GM19238 (cell line): ENCODE measurements at regions not wholly inside any gene's neighbourhood (a gene's known extent, or its start where the extent isn't known, plus 50 kb on each side); places are given as distances from the start of the nearest gene placed in this dataset.

ENCODE experiments used
- DNase-seq: peaks from one replicate; pipeline ENCODE4 v3.0.0; 2011; ENCODE audit warnings: low spot score; ENCODE audit not compliant: insufficient read length

DNA sequence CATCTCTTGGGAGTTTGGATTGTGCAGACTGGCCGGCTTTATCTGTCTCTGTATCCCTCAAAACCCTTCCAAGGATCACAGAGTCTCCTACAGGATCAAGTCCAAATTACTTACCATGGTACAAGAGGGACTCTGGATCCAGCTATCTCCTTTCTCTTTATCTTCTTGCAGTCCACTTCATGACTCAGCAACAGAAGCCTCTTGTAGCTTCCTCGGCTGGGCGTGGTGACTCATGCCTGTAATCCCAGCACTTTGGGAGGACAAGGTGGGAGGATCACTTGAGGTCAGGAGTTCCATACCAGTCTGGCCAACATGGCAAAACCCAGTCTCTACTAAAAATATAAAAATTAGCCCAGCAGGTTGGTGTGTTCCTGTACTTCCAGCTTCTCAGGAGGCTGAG lies 189.7 kb downstream of the BCAT1 start:
- DNase-seq: no peak

DNA sequence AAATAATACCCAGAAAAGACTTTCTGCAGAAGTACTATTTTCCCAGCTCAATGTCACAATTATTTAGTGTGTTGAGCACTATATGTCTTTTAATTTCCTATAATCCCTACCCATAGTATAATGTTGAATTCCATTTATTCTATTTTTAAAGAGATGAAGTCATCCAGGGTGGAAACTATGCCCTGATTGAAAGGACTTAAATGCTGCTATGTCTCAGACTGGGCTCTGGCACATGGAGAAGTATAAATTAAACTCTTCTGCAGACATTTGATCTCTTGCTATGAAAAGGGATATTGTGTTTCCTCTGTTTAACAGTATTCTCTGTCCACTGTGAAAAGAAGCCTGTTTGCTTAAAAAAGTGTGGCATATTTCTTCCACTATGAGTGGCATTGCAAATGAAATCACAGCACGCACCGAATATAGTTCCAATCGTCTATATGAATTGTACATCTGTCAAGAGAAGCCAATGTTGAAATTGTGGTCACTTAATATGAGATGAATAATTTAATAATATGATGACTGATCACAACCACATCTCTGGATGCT lies 192.3 kb downstream of the BCAT1 start:
- no peak for DNase-seq

DNA sequence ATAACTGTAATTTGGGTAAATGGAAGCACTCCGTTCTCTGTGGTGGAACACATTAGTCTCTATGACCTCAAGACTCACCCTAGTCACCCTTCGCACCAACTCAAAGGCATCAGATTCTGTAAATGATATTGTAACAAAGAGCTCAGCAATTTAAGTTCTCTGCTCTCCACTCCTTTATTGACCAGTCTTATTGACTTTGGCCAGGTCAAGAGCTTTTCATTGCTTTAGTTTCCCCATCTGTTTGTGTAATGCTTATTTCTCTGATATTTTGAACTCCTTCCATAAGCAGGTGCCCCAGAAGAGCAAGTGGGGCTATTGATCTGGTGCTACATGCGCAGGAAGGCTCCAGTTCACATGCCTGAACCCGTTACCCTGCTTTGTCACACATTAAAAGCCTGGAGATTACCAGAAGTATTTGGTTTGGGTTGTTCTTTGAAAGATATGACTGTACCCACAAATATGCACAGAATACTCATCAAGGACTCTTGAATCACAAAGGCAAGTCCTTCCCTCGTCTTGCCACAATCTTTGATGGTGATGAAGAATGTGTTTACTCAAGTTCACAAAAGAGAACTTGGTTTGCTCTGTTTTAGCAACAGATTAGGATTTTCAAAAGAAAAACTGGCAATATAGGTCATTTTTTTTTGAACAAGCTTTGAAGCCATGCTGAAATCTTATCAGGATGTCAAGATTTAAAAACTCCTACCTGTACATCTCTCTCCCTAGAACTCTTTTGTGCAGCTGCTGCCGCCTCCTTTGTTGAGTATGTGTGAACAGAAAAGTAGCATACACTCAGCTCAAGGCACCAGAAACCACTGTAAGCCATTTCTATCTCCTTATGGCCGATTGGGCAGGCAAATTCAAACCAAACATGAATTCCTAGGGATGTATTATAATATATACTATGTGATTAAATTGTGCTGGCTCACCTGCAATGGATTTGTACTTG lies 193.9 kb downstream of the BCAT1 start:
- DNase-seq: no peak

DNA sequence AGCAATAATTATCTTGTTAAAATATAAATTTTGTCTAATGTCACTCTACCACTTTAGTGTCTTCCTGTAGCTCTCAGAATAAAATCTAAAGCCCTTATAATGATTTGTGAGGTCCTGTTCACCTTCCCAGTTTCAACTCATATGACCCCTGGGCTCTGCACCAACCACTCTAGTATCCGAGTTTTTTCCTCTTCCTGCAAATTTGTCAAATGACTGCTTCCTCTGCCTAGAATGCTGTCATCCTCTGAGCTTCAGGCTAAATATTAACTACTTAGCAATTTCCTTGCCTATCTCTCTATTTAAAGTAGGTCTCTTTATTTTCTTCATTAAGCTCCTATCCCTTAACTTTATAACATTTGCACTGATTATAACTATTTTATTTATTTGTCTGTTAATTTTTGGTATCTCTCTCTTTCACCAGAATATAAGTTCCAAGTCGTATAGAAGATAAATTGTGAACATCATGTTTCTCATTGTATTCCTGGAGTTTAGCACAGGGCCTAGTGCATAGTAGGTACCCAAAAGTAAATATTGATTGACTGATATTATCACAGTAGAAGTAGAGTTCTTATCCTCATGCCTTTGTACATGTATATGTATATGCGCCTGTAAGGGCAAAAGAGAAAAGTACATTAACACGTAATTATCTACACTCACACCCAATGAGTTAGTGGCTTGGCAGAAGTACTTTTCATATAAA lies 196.0 kb downstream of the BCAT1 start:
- no peak for DNase-seq

DNA sequence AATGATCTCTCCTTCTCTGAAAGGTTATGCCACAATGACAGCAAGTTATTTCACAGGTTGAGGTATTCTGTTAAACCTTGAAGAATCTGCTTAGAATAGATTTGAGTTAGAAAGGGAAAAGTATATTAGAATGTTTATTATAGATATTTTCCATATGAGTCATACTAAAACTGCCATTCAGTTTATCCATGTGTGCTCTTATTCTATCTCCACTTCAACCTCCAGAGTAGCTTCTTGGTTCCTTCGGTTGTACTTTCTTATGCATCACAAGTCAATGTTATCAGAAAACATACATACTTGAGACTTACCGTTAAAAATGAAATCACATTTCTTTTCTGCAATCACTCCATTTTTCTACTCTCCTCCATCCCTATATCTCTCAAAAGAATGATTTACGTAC lies 197.7 kb downstream of the BCAT1 start:
- no peak for DNase-seq

DNA sequence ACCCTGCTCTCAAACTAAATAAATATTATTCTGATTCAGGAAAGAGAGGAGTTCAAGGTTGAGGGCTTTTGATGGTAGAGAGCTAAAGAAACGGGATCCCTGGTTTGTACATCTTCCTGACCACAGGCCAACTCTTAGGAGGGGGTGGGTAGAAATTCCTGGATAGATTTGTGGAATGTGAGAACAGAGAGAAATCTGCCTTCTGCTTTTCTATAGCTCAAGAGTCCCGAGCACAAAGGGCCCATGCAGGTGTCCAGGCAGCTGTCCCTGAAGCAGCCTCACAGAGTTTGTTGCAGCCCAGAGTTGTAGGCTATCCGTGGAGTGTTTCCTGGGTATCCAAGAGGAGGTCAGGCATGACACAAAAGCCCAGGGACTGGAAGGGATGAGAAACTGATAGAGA lies 198.6 kb downstream of the BCAT1 start:
- no peak for DNase-seq

DNA sequence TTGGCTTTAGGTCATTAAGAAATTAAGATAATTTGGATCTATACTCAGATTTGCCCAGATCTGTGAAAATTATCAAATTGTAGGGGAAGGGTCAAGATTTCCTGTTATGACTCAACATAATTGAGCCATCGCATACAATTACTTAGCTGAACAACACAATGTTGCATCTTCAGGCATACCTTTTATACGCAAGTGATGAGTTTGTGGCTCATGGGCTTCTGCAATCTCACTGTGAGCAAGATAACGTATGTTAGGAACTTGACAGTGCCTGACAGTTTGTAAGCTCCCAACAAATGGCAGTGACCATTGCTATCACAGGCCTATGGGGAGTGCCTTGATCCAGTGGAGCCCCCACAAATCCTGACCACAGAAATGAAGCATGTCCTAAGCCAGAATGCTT lies 199.7 kb downstream of the BCAT1 start:
- no peak for DNase-seq

DNA sequence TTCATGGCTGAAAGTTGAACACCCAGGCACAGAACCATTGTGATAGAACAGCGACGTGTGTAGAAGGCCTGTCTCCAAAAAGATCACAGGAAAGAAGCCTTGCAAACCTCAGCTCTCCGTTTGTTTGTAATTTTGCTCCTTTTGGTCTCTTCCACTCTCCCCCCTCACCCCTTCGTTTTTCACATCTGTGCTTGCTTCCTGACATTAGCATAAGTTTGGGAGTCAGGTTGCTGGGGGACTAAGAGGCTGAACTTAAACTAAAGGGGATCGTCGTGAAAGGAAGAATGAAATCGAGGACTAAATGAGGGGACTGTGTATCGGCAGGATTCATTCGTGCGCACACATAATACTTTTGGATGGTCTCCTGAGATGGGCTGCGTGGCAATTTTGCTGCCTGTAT lies 200.6 kb downstream of the BCAT1 start:
- no peak for DNase-seq

DNA sequence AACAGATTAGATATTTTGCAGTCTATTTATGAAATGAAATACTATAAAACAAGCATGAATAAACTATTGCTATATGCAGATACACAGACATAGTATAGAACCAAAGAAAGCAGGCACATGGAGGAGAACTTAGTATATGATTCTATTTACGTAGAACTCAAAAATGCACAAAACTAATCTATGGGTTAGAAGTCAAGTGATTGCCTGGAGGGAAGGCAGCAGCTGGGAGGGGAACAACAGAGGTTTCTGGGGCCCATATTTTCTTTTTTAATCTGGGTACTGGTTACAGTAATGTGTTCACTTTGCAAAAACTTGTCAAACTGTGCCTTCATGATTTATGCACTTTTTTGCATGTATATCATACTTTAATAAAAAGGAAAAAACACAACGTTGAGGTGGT lies 202.0 kb downstream of the BCAT1 start:
- no peak for DNase-seq

DNA sequence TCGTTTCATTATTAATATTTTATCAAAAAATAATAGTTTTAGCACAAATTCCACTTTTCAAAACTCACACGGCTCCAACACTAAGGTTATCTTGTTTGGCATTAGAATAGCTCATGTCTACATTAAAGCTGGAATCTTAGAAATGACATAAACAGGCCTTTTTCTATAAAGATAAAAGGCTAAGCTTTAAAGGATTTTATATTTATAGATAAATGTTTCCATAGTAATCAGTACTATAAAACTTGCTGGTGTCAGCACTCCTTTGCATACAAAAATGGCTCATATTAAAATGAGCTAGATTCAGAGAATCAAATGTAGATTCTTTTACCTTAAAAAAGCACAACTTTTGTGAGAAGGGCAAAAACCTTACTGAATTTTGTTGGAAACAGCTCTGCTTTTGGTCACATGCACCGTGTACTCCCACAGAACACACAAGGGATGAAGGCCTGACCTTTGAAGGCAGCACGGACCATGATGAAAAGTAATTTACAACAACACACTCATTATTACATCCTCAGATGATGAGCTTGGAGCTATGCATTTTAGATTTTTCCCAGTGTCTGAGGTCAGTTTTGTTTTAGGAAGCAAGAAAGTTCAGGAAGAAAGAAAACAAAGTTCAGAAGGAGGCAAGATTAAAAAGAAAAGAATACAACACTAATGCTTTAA lies 202.8 kb downstream of the BCAT1 start:
- no peak for DNase-seq

DNA sequence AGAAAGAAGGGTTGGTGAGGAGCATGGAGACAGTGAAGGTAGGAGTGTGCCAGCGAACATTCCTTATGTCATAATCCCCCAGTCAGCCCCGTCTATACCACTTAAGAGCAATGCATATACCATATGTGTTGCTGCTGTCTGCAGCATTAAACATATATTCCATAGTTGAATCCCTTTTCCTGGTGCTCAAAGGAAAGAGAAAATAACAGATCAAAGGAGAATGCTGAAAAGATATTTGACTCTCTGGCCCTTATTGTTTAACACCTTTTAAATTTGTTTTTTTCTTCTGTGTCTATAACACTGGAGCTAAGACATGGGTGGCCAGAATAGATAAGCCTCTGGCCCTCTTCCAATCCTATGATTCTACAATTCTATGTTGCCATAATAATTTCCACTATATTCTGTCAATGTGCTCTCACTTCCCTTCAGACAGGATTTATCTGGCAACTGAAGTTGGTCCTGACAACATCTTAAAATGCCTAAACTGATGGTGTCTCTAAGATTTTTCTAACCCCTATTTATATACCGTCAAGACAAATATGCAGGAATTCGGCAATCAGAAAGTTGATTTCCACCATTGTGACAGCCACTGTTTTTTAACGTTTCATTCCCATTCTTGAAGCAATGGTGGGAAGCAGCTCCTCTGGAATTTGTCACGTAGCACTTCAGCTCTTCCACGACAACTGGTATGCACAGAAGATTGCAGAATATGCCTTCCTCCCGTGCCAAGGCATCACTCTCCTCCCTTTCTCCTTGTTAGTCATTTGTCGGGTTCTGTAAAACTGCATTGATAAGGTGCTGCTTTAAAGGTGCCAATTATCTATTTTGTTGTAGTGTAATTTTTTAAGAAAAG lies 204.7 kb downstream of the BCAT1 start:
- DNase-seq: no peak

DNA sequence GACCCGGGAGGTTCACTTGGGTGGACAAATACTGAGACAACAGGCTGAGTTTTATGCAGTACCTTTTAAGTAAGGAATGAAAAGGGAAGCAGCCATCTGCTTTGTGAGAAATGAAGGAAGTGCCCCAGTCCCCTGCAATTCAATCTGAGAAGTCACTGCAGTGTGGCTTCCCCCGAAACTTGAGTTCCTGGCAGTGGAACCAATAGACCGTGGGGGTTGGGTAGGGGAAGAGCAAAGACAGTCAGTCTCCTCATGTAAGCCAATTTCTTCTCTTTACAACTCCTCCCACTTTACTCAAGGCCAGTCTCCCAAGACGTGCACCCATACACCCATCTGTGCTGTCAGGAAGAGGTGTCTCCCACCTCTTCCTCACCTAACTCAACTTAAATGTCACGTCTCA lies 206.5 kb downstream of the BCAT1 start:
- DNase-seq: peak; percentile 24

DNA sequence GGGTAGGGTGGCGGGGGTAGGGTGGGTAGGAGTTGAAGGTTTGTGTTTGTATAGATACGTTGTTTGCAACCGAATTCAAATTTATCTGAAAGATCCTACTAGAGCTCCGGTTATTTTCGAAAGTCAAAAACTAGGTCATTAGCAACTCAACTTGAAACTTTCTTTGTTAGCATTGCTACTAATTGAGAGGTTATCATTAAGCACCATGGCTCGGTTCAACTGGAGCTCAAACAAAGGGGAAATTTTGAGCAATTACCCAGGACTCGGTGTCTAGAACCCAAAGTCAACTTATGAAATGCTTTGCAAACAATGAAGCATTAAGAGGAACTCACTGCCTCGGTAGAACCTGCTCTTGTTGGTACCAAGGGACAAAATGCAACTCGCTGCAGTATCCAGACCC lies 207.7 kb downstream of the BCAT1 start:
- DNase-seq: no peak

DNA sequence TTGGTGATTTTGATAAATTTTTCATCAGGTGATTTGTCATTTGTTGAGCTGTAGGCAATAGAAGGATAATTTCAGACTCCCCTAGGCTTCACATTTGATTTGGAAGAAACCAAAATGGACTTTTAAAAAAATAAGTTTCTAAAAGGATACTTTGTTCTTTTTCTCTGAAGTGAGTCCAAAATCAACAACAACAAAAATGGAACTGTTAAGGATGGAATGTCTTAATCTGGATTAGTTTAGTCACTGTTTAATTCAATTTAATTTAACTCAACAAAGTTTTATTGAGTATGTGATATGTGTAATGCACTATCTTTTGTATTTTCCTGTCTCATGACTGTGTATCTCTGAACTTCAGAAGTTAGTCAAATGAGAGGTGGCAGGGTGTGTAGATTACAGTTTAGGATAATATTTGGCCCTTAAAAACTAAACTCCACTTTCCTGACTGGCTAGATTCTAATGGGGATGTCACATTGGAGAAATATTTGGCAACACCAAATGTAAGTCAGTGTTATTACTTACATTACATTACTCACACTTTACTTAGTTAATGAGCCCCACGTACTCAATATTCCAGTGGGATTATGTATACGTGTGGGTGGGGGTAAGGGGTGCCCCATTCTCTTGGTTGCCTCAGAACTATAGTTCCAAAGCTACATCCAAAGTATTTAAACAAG lies 209.7 kb downstream of the BCAT1 start:
- no peak for DNase-seq

DNA sequence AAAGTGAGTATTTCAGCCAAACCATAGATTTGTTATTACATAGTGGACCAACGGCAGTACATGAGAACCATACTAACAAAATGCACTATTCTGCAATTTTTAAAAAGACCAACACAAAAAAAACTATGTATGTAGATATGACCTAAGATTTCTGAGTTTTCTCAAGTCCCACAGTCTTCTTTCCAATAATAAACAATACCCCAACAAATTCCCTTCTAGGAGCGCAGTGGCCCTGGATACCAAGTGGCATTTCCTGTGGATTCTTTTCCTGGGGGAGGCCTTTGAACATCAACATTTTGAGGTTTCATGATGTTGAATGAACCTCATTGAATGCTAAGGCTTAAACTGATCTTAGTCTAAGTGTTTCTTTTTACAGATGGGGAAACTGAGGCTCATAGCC lies 210.5 kb downstream of the BCAT1 start:
- no peak for DNase-seq

DNA sequence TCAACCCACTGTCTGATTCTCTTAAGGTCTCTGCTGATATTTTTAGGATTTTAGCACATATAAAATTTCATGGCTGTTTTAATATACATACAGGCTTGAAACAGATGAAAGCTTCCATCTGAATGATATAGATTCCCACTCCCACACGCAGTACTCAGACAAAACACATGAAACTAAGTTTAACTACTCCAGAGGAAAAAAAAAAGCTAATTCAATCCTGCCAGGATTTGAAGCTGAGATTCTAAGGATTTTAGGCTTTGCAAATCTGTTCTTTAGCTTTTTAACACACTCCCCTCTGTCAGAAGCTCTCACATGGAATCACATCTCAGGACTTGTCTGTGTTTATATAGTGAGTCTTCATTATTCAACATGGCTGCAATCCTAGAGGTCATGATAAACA lies 217.3 kb downstream of the BCAT1 start:
- DNase-seq: no peak

DNA sequence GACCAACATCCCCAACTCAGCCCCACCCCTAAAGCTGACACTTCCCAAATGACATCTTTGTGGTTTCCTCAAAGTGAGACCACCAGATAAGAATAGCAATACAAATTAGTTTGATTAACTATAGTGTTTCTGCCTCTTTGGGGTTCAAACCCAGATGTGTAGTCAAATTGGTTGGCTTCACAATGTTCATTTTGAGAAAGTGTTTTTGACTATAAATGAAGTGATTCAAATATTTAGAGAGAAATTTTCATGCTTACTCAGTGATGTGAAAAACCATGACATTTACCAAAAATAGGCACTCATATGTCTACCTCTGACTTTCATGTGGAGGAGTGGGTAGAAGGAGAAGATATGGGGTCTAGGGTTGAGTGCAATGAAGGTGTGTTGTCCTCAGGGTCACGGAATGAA lies 218.4 kb downstream of the BCAT1 start:
- no peak for DNase-seq

DNA sequence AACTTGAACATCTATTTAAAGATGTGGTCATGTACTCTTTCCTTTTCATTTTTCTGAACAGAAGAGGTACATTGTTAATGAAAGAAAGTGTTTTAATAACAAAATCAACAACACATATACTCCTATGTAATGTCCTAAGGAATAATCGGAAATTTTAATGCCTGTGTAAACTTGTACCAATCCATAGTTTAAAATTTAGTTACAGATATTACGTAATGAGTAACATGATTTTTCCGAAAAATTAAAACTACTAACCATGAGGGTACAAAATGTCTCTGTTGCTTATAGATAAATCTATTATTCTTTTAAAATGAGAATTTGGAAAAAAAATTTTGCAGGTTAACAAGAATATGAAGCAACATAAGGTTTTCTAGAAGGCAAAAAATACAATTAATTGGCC lies 220.1 kb downstream of the BCAT1 start:
- no peak for DNase-seq

DNA sequence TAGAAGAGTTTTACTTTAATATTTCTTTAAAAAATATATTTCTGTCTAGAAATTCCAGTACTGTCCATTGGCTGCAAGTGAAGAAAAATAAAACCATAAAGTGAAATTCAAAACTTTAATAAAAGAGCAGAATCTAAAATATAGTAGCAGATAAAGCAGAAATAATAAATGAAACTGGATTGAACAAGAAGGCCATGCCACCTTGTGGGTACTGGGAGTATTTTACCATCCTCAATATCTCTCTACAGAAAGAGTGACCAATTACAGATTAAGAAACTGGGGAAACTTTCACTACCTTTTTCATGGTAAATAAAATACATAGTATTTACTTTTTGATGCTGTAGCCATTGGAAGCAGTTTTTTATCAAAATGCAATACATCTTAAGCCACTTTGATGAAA lies 220.5 kb downstream of the BCAT1 start:
- no peak for DNase-seq

DNA sequence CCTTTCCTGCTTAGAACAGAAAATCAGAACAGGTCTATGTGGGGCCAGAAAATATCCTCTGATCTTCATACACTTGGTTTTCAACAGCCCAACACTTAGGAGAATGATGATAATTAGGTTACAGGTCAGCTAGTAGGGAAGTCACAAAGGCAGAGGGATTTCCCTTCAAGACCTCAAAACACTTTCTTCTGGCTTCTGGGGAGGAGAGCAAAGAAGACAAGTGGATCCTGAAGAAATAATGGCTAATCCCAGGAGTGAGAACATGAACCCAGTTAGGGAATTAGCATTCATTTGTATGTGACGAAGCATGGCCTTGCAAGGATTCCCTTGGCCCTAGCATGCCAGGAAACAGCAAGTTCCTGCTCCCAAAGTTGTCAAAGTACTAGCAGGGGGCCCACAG lies 223.3 kb downstream of the BCAT1 start:
- no peak for DNase-seq

DNA sequence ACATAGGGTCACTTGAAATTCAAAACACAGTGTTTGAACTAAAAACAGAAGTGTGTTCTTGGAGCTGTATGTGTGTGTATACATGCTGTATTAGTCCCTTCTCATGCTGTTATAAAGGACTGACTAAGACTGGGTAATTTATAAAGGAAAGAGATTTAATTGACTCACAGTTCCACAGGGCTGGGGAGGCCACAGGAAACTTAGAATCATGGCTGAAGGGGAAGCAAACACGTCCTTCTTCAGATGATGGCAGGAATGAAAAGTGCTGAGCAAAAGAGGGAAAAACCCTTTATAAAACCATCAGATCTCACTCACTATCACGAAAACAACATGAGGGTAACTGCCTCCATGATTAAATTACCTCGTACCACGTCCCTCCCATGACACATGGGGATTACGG lies 224.1 kb downstream of the BCAT1 start:
- no peak for DNase-seq
